GM18870 (cell line): ENCODE measurements at regions not wholly inside any gene's neighbourhood (a gene's known extent, or its start where the extent isn't known, plus 50 kb on each side); places are given as distances from the start of the nearest gene placed in this dataset.
A peak's percentile ranks its signal among the peaks of the same experiment; 100 is the strongest.
"Not testable (repeated sequence)": the region's sequence is repeated elsewhere in the genome, so short reads cannot be mapped to it uniquely, and the experiment has no call there.

Source experiments
- ATAC-seq: cut with Tn5 transposase; IDR thresholded peaks from one replicate; pipeline ENCODE4 v1.9.1; 2021; ENCODE audit warnings: moderate library complexity; ENCODE audit not compliant: unreplicated experiment

DNA sequence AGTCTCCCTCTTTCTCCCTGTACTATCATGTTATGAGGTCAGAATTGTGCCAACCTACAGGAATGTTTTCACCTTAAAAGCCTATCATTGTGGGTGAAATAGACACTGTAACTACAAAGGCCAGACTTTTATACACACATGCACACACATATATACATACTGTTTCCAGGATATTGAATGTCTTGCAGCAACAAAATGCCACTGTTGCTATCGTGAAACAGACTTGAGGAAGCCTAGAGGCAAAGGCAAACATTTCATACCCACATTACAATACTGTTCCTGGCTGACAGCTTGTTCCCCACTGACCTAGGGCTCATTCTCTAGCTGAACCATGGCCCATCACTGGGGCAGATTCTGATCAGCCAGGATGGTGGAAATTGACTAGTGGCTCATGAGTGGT lies 125.1 kb upstream of the DUSP10 start:
- ATAC-seq, result no peak

DNA sequence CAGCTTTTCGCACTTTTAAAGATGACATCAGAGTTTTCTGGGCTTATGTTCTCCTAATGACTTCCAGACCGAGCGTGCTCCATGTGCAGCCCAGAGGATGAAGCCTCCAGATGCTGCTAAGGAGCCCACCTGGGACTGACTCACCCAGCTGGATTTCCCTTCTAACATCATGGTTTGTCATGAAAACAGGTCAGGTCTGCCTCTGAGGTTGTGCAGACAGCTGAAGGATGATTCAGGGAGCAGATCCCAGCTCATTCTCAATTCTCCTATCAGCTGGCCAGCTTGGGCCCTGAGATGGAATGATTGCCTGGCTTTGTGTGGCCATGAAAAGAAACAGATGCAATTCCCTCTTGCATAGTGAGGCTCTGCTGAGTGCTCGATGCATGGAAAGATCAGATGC lies 123.9 kb upstream of the DUSP10 start:
- ATAC-seq, result no peak

DNA sequence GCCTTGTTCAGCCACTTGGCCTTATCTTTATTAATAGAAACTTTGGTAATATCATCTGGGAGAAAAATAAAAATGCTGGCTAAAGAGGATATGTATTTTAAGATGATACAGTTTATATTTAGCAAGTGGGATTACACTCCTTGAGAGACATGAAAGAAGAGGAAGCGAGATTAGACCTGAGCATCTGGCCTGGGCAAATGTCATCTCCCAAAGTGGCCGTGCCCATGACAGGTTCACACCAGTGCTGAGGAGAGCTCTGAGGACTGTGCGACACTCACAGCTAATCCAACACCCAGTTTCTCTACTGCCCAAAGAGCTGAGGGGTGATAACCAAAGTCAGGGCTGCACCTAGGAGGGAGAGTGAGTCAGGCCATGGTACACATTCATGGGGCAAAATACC lies 121.7 kb upstream of the DUSP10 start:
- ATAC-seq, result no peak

DNA sequence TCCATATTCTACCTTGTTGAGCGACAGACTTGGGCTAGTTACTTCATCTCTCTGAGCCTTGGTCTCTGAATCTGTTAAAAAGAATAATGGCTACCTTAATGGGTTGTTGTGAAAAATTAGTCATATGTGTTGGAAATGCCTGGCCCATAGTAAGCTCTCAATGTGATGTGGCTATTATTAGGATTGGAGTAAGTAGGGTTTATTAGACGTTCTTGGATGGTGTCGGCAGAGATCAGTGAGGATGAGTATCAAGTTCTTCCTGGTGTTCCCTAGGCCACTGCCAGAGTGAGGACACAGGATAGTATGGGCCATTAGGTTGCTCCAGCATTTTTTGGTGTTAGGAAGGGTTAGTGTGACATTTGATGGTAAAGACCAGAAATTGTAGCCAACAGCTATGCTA lies 121.1 kb upstream of the DUSP10 start:
- no peak for ATAC-seq

- ATAC-seq, result no peak
Observed at GRCh38 chr1:221858818-221859611, 117.1 kb upstream of the DUSP10 start.

GRCh38 chr1:221857094-221857444 lies 115.2 kb upstream of the DUSP10 start:
- ATAC-seq, result not testable (repeated sequence)

- no peak for ATAC-seq
Observed at GRCh38 chr1:221856228-221857093, 114.6 kb upstream of the DUSP10 start.

DNA sequence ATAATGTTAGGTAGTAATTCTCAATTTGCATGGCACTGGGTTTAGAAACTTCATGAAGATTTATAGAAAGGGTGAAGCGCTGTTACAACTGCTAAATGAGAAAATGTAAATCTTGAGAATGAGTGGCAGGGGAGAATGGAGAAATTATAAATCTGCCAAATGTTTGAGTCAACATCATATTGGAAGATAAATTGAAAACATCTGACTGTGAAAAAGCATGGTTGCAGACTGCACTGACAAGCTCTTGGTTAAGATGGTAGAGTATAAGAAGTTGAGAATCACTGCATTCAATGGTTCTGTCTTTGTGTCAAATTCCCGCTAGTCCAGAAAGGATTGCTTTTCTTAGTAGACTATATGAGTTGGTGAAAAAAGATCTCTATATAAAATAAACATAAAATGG lies 113.3 kb upstream of the DUSP10 start:
- ATAC-seq, result no peak

DNA sequence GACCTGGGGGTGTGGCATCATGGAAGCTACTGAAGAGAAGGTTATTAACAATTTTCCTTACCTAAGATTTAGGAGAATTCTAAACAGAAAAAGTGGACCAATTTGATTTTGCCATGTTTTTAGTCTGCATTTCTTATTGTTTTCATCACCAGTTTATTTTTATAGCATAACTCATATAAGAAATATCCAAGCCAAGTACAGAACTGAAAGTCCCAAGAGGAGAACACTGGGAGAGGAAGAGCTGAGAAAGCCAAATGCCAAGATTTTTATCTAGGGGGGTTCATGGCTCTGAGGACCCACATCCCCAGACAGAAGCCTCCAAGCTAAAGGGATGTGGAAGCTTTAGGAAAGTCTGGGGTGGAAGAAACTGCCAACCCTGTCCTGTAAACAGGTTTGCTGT lies 109.4 kb upstream of the DUSP10 start:
- ATAC-seq, result no peak

GRCh38 chr1:221850470-221851187 lies 108.7 kb upstream of the DUSP10 start:
- no peak for ATAC-seq

GRCh38 chr1:221849897-221850296 lies 108.0 kb upstream of the DUSP10 start:
- ATAC-seq, result no peak

- no peak for ATAC-seq
Observed at GRCh38 chr1:221849110-221849509, 107.2 kb upstream of the DUSP10 start.

DNA sequence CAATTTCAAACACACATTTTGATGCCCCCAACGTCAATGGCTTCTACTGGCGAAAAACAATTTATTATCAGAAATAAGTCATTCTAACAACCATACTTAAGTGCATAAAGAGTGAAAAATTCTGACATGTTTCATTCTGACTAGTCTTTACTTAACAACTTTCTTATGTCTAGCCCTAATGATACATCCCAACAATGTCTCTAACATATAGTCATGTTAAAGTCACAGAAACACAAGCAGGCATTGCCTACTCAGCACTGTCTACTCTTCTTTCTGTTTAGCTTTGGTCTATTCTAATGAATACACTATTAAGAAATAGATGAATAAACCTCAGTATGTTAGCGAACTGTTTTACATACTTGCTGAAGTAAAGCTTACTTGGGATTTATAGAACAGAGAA lies 105.8 kb upstream of the DUSP10 start:
- no peak for ATAC-seq

GRCh38 chr1:221845650-221846371 lies 103.9 kb upstream of the DUSP10 start:
- ATAC-seq, result no peak

DNA sequence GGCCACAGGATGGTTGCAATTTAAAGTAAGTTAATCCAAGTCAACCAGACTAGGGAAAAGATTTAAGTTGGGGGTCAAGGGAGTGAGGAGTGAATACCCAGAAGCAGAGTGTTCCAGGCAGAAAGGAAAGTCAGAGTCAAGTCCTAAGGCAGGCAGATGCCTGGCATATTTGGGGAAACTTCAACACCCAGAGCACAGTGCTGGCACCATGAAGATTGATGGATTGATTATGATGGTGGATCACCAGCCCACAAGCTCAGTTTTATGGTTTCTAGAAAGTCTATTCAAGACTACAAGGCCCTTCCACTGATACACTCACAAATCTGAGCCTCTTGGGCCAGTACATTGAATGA lies 100.1 kb upstream of the DUSP10 start:
- ATAC-seq, result no peak

DNA sequence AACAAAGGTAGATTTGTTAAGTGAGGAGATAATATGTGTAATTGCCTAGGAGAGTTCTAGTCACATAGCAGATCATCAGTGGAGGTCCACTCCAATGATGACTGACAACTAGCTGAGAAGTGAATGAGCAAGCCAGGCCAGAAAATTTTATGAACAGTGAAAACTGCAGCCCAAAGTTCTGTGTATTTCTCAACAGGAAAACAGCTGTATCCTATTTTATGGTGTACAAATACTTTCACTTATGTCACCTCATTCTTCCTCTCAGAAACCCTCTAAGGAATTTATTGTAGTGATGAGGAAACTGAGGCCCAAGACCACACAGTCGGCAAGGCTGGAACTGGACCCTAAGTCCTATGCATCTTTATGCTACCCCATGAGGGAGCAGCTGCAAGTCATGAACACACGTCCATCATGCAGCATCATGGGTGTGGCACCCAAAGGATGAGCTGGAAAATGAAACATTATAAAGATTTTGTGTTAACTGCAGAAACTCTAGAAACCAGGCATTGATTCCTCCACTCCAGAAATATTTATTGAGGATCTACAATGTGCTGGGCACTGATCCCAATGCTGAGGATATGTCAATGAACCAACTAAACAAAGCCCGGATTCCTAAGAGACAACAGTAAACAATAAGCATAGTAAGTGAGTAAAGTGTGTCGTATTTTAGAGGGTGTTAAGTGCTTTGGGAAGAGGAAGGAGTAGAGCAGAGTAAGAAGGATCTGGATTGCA lies 99.5 kb upstream of the DUSP10 start:
- ATAC-seq, result no peak

DNA sequence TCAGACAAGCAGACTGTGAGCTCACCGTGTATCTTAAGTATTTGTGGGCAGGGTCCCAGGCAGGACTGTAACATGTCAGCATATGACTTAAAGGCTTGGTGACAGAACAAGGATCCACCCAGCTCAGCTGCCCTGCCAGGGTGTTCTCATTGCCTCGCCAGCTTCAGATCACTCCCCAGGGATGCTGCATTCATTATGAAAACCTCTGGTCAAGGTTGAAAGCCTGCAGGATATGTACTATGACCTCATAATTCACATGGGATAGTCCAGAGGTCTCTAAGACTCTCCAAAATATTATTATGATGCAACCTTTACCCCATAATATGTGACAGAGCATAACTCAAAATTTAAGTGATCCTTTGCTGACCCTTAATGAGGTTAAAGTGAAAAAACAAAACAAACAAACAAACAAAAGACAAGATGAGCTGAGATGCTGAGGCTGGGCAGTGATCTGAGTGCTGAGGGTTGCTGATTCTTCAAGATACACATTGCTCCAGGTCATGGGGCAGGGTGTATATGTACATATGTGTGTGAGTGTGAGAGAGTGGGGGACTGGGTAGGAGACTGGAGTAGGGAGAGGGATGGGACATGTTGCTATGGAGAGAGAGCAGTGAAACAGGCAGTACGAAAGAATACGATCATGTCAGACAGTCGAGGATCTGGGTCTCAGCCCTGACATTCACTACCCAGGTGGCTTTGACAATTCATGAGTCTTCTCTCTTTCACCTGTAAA lies 98.8 kb upstream of the DUSP10 start:
- peak; percentile 32 for ATAC-seq

GRCh38 chr1:221839782-221840395 lies 98.0 kb upstream of the DUSP10 start:
- ATAC-seq, result peak; percentile 94

GRCh38 chr1:221839321-221839720 lies 97.4 kb upstream of the DUSP10 start:
- peak; percentile 5 for ATAC-seq
